Stimulated activated CD8-positive, alpha-beta memory T cell treated with anti-CD3 and anti-CD28 coated beads, Interleukin-15, amount 100 ng/mL, for 48 hours (primary cell): ENCODE measurements at regions not wholly inside any gene's neighbourhood (a gene's known extent, or its start where the extent isn't known, plus 50 kb on each side); places are given as distances from the start of the nearest gene placed in this dataset.

ENCODE experiments used
- DNase-seq, 2 donors: peaks; one replicate each; pipeline ENCODE4 v3.0.0-alpha.2; 2020; ENCODE audit warnings: low read depth in 2 of 2

GRCh38 chr5:44868541-44868940, 59.8 kb downstream of the MRPS30 start:
- no peak for DNase-seq

GRCh38 chr5:44869928-44870327, 61.2 kb downstream of the MRPS30 start:
- no peak for DNase-seq

DNA sequence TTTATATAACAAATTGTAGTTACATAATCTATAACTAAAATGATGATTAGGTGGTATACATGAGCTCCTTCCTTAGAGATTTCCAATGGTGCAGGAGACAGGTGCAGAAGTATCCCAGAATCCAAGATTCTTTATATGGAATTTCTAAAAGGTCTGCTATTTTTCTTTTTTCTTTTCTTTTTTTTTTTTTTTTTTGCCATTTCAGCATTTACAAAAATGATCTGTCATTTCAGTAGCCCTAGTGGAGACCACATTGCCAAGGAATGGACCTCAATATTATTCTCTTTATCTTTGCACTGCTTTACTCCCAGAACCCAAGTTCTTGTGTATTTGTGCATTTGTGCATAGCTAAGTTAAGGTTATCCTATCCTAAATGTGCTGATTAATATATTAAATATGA, 61.7 kb downstream of the MRPS30 start:
- DNase-seq, result no peak

GRCh38 chr5:44871401-44871800, 62.7 kb downstream of the MRPS30 start:
- no peak for DNase-seq

- DNase-seq, result peak in 1 of 2 donors; percentile 0
These were observed 67.2 kb downstream of the MRPS30 start for GRCh38 chr5:44875661-44876605.

DNA sequence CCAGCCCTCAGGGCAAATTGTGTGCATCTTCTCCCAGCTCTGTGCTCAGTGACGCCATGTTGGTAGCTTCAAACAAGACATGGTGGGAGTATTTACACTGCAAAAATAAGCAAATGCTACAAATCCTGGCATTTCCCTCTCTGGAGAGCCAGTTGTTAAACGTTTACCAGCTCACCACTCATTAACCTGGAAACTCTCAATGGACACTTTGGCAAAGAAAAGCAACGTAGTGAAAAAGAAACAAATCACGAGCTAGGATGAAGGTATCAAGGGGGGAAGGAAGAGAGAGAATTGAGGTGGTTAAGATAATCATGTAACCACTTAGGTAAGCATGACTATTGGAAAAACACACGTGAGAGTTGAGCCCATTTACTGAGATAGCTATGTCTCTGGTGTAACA, 72.5 kb downstream of the MRPS30 start:
- DNase-seq, result no peak

GRCh38 chr5:44884036-44884435, 75.3 kb downstream of the MRPS30 start:
- DNase-seq, result no peak

- DNase-seq, result no peak
These were observed 77.2 kb downstream of the MRPS30 start for GRCh38 chr5:44885903-44886302.

DNA sequence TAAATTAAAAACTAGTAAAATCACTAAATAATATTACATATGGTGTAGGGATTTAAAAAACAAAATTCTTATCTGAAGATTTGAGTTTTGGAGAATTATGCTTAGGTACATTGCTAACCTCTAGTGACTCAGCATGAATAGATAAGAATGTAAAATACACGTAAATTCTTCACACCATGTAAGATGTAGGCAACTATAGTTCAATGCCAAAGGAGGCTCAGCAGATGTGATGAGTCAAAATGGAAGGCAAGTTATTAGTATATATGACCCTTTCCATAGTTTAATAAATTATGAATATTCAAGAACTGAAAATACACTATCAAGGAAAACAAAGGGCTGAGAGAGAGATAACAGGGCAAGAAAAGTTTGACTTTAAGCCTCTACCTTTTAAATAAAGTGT, 79.0 kb downstream of the MRPS30 start:
- no peak for DNase-seq

GRCh38 chr5:44888435-44888834, 79.7 kb downstream of the MRPS30 start:
- no peak for DNase-seq

DNA sequence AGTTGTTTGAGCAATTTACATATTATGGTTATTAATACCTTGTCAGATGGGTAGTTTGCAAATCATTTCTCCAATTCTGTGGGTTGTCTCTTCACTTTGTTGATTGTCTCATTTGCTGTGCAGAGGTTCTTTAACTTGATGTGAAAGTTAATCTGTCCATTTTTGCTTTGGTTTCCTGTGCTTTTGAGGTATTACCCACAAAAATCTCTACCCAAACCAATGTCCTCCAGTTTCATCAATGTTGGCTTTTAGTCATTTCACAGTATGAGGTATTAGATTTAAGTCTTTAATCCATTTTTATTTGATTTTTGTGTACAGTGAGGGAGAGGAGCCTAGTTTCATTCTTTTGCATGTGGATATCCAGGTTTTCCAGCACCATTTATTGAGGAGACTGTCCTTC, 82.4 kb downstream of the MRPS30 start:
- DNase-seq, result no peak

- DNase-seq, result no peak
These were observed 91.7 kb downstream of the MRPS30 start for GRCh38 chr5:44900273-44900954.

- no peak for DNase-seq
These were observed 98.6 kb downstream of the MRPS30 start for GRCh38 chr5:44907396-44907795.

DNA sequence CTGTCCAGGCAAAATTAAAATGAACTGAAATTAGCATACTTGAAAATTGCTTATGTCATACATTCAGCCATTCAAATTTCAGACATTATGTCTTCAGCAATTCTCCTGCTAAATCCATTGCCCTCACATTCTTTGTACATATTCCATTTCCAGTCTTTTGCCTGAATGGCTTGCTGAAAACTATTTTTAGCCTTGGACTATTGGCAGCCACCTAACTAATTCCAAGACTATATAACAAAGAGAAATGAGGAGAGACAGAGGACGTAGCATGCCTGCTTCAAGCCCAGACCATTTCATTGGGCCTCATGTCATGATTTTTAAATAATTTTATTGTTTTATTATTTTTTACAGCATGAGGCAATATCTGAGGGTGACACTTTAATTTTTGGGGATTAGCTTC, 100.3 kb downstream of the MRPS30 start:
- no peak for DNase-seq

DNA sequence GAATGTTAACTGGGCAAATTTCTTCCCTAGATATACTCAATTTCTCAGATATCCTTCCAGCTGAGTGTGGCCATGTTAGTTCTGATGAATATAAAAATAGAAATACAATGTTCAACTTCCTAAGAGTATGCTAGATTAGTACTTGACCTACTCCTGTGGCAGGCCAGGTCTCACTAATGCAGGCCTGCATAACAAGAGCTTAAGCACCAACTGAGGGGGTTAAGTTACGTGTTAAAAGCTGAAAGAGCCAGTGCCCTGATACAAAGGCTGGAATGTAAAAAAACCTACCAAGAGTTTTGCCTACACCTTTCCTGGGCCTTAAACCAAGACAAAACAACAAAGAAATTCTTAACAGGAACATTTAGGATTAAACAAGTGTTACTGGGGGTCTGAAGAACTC, 102.8 kb downstream of the MRPS30 start:
- DNase-seq, result no peak

- DNase-seq, result no peak
These were observed 105.5 kb downstream of the MRPS30 start for GRCh38 chr5:44914221-44914620.

- DNase-seq, result no peak
These were observed 110.8 kb downstream of the MRPS30 start for GRCh38 chr5:44919560-44919959.

DNA sequence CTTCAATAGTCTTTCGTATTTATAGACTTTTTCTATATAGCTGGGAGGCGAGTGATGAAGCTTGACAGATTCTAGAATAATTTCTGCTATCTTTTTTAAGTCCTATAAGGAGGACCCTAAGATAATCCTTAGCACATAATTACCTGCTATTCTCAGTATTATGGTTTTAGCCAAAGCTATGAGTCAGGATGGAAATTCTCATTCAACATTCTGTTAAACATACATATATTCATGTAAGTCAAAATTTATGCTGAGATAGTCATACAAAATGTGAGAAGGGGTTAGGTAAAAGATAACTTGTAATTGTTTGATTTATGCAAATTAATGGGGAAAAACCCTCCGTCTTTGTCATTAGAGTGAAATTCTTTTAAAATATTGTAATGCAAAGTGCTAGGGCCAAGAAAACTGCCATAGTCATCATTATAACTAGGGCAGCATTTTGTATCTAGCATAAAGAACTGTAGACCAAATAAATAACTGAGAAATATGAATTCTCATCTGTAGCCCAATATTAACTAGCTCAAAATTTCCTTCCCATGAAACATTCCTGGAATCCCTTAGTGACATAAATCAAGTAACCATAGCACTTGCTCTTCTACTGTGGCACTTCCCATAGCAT, 118.5 kb downstream of the MRPS30 start:
- DNase-seq, result no peak

- no peak for DNase-seq
These were observed 124.3 kb downstream of the MRPS30 start for GRCh38 chr5:44932922-44933585.

DNA sequence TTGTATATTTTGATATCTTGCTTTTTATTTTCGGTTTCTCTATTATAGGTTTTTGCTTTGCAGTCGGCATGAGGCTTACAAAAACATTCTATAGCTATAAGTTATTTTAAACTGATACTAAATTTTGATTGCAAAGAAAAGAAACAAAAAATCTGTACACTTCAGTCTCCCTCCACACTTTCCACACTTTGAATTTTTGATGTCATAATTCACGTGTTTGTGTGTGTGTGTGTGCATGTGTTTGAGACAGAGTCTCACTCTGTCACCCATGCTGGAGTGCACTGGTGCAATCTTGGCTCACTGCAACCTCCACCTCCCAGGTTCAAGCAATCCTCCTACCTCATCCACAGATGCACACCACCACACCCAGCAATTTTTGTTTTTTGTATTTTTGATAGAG, 124.9 kb downstream of the MRPS30 start:
- no peak for DNase-seq

DNA sequence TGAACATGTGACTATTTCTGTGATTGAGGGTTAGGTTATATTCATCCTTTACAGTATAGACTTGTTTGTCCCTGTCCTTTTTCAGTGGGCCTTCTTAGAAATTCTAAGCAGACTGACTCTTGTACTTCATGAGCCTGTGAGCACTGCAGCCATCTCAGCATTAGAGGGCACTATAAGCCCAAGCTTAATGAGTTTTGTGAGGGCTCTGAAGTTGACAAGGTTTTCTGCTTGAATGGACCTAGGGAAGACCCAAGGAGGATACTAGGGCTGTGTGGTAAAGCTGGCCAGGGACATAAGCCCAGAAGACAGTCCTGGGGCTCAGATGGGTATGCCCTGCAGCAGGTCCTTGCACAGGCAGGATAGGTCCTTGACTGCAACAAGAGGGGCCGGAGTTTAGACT, 126.5 kb downstream of the MRPS30 start:
- no peak for DNase-seq

- DNase-seq, result no peak
These were observed 127.1 kb downstream of the MRPS30 start for GRCh38 chr5:44935871-44936270.
